ENCODE measurements at regions not wholly inside any gene's neighbourhood (a gene's known extent, or its start where the extent isn't known, plus 50 kb on each side); places are given as distances from the start of the nearest gene placed in this dataset.

GRCh38 chr6:156400487-156400886 is 376.7 kb upstream of the ARID1B start:
- no peak for DNase-seq

GRCh38 chr6:156398966-156399365 is 378.2 kb upstream of the ARID1B start:
- no peak for DNase-seq

GRCh38 chr6:156398371-156398770 is 378.8 kb upstream of the ARID1B start:
- no peak for DNase-seq

GRCh38 chr6:156396791-156397418 is 380.3 kb upstream of the ARID1B start:
- DNase-seq: no peak

GRCh38 chr6:156396068-156396771 is 381.0 kb upstream of the ARID1B start:
- no peak for DNase-seq

DNA sequence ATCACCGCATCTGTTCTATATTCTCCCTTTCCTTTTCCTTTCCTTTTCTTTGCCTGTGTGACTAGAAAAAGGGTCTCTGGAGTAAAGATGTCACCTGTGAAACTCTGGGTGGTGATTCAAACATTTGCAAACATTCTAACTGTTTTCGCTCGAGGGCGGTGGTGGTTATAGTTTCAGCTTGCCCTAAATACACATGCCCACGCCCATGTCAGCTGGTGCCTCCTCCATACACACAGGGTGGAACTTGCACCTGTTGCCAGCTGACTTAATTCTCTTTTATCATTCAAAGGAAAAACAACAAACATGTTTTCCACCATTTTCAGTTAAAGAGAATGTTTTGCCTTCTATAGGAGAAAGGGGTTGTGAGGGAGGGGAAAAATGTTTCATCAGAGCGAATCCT is 381.9 kb upstream of the ARID1B start:
- DNase-seq: no peak

DNA sequence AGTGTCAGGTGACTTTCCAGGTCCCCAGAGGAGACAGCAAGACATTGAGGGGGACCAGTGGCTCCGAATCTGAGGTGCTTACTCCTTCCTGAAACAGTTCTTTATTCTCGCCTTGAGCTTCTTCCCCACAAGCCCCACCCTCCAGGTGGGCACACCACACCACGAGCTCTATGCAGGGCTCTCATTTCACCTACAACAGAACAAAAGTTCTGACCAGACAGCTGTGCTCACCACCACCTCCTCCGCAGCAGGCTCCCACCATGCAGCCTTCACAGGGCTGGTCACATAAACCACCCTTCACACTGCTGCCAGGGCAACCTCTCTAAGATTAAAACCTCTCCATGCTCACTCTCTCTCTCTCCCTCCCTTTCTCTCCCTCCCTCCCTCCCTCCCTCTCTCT is 384.5 kb upstream of the ARID1B start:
- DNase-seq: no peak

DNA sequence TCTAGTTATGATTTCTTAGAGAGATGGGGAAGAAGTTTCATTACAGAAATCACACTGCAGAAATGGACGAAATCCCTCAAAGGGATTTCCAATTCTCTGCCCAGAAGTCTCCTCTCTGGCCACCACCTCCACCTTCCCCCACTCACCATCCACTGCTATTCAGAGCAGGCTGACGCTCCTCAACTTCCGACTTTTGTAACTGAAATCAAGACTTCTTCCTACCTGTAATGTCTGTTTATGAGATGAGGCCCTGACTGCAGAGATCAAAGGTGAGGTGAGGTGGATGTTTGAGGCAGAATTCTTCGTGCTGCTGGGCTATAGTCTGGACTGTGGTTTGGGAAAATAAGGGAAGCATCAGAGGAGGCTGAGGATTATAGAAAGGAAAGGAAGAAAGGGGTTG is 385.2 kb upstream of the ARID1B start:
- DNase-seq: no peak

GRCh38 chr6:156391061-156391672 is 386.0 kb upstream of the ARID1B start:
- DNase-seq: no peak

DNA sequence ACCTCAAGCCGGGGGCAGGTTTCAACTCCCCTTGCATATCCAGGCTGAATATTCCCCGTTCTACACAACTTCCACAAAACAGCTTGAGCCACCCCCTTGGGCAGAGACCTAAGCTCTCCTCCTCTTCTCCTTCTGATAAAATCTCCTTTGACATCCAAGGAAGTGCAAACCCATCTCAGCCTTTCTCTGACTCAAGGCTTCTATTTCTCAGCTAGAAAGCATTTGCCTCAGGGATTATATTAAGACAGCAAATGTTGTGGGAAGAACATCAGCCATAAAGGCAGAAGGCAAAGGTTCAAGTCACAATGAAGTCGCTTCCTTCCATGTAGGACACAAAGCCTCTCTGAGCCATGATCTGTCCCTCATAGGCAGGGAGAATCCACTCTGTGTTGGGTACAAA is 386.6 kb upstream of the ARID1B start:
- DNase-seq: no peak

DNA sequence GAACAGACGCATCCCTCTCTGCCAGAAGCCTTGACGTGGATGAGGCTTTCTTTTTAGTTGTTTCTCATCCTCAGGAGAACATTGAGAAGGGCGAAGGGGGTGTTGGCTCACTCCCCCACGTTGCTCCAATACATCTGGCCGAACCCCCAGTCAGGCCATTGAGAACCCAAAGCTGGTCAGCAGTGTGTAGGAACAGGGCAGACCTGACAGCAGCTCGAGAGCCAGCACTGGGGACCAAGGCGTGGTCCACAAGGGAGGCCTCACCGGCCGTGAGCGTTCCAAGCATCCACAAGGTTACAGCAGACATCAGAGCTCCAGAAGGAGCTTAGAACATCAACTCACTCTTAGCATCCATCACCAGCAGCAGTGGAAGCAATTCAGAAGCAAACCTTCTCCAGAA is 387.9 kb upstream of the ARID1B start:
- no peak for DNase-seq

DNA sequence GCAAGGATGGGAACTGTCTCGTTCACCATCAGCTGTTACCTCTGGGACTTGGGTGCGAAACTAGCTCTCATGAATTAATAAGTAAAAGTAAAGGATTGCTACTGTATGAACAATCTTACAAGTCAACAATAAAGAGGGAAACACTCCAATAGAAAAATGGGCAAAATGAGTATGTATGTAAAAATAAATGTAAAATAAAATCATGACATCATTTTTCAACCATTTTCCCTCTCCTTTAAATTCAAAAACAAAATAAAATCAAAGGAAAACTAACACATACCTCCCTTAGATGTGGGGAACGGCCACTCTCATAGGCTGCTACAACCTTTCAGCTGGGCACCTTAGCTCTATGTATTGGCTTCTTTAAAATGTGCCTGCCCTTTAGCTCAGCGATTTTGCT is 389.7 kb upstream of the ARID1B start:
- no peak for DNase-seq

GRCh38 chr6:156383059-156383458 is 394.1 kb upstream of the ARID1B start:
- no peak for DNase-seq

- DNase-seq: no peak
Measured at GRCh38 chr6:156379392-156380289, 397.5 kb upstream of the ARID1B start.

DNA sequence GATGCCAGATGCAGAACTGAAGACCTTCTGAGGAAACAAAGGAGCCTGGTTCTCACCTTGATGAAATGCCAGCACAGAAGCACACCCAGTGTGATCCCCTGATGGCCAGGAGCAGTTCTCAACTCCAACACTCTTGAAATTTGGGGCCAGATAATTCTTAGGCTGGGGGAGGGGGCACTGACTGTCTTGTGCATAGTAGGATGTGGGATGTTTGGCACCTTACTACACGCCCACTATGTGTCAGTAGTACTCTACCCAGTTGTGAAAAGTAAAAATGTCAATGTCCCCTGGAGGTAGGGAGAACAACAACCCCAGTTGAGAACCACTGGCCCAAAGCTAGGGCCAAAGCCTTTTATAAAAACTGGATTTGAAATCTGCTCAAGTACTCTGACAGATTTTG is 398.3 kb upstream of the ARID1B start:
- no peak for DNase-seq

- DNase-seq: no peak
Measured at GRCh38 chr6:156376091-156376490, 401.1 kb upstream of the ARID1B start.

- no peak for DNase-seq
Measured at GRCh38 chr6:156359912-156360311, 417.3 kb upstream of the ARID1B start.

- DNase-seq: no peak
Measured at GRCh38 chr6:156352861-156353260, 424.3 kb upstream of the ARID1B start.

DNA sequence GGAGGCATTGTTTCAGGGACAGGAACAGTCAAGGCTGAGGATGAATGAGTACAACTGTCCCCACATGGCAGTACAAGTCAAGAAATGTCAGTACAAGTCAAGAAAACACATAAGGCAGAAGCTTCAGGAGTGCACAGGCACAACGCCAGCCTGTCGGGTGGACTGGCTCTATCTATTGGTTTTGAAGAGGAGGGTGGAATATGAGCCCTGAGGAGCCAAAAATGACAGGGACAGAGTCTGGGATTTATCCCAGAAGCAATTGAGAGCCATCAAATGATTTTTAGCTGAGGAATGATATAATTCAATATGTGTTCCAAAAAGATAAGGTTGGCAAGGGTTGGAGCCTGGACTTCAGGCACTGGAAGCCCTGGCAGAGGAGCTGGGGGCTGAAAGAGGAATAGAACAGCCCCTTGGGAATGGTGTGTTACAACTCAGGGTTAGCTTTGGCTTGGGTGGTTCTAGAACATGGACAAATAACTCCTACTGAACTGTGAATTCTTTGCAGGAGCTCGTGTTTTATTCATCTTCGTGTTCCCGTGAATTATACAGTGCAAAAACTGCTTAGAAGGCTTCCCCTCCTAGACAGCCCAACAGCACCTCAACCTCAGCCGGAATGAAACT is 425.7 kb upstream of the ARID1B start:
- no peak for DNase-seq

- no peak for DNase-seq
Measured at GRCh38 chr6:156350337-156350736, 426.8 kb upstream of the ARID1B start.

- no peak for DNase-seq
Measured at GRCh38 chr6:156348849-156349248, 428.3 kb upstream of the ARID1B start.

GRCh38 chr6:156348424-156348823 is 428.8 kb upstream of the ARID1B start:
- no peak for DNase-seq

GRCh38 chr6:156347656-156348055 is 429.5 kb upstream of the ARID1B start:
- DNase-seq: no peak
